ENCODE measurements at regions not wholly inside any gene's neighbourhood (a gene's known extent, or its start where the extent isn't known, plus 50 kb on each side); places are given as distances from the start of the nearest gene placed in this dataset.

- TF ChIP-seq POLR2A (IDR thresholded peaks at IDR 0.05): no peak
- TF ChIP-seq, protein P1, sequence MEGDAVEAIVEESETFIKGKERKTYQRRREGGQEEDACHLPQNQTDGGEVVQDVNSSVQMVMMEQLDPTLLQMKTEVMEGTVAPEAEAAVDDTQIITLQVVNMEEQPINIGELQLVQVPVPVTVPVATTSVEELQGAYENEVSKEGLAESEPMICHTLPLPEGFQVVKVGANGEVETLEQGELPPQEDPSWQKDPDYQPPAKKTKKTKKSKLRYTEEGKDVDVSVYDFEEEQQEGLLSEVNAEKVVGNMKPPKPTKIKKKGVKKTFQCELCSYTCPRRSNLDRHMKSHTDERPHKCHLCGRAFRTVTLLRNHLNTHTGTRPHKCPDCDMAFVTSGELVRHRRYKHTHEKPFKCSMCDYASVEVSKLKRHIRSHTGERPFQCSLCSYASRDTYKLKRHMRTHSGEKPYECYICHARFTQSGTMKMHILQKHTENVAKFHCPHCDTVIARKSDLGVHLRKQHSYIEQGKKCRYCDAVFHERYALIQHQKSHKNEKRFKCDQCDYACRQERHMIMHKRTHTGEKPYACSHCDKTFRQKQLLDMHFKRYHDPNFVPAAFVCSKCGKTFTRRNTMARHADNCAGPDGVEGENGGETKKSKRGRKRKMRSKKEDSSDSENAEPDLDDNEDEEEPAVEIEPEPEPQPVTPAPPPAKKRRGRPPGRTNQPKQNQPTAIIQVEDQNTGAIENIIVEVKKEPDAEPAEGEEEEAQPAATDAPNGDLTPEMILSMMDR (IDR thresholded peaks at IDR 0.05): no peak
Measured at GRCh38 chr7:35498416-35498815, 196.5 kb downstream of the HERPUD2 start.
